Right cardiac atrium (tissue), 5 donors: ENCODE measurements at regions not wholly inside any gene's neighbourhood (a gene's known extent, or its start where the extent isn't known, plus 50 kb on each side); places are given as distances from the start of the nearest gene placed in this dataset.
"Not testable (repeated sequence)": the region's sequence is repeated elsewhere in the genome, so short reads cannot be mapped to it uniquely, and the experiment has no call there.

ENCODE experiments used
- ATAC-seq, 2 donors: fragments of 200-7000 bp; cut with Tn5 transposase; one replicate each; pipeline versions ENCODE4 v1.8.0 to v1.9.1; 2020; ENCODE audit warnings: moderate library complexity in 2 of 2, mild to moderate bottlenecking in 1 of 2
- DNase-seq, 3 donors: peaks; one replicate each; pipeline ENCODE4 v3.0.0-alpha.2; 2020
- H3K27ac ChIP-seq: one replicate; pipeline ENCODE4 v1.5.1; 2013; ENCODE audit warnings: mild to moderate bottlenecking, low read length, control low read depth, moderate library complexity
- H3K27me3 ChIP-seq: one replicate; pipeline ENCODE4 v1.6.1; 2013; ENCODE audit not compliant: control insufficient read depth, insufficient read depth
- H3K4me1 ChIP-seq: one replicate; pipeline ENCODE4 v1.6.1; 2013; ENCODE audit warnings: low read length; ENCODE audit not compliant: control insufficient read depth, insufficient read depth
- H3K4me3 ChIP-seq: one replicate; pipeline ENCODE4 v1.5.1; 2013; ENCODE audit warnings: low read length, control low read depth
- H3K9me3 ChIP-seq: one replicate; pipeline ENCODE4 v1.6.1; 2013; ENCODE audit warnings: low read length; ENCODE audit not compliant: control insufficient read depth
- WGBS: extraction: QIAGEN DNeasy Blood & Tissue Kit; methylation state at CpG from one replicate; pipeline ENCODE4 v1.1.7; 2013; 5-methylcytosine and 5-hydroxymethylcytosine counted together
- intact Hi-C, 4 donors: fragments of 100-400 bp; cut with DNase I; formaldehyde crosslinking; loops; one replicate each; pipeline versions ENCODE4 v1.11.0 to v1.14.0; 2022 to 2023
- donor health status: healthy with polysubstance abuse.
- donor health status: DM: no; HTN: yes; CAD: no.
- donor health status: DM: no; HTN: no; CAD: no.
- donor health status: DM: no; HTN: yes; CAD: no; lungs with severe emphysema.
- donor health status: DM: yes; HTN: yes; CAD: no.

GRCh38 chrX:46165411-46165810 is 379.8 kb downstream of the ZNF674 start:
- intact Hi-C loops = no loop called here
- H3K9me3 ChIP-seq = no peaks in the 10 kb centered on the region
- no peak for DNase-seq
- 63% methylated on average over 2 of the region's 2 CpGs for WGBS
- H3K4me1 ChIP-seq = no peaks in the 10 kb centered on the region
- ATAC-seq = no peak
- H3K27ac ChIP-seq = no peak overlapping the region
- no peaks in the 10 kb centered on the region for H3K27me3 ChIP-seq
- H3K4me3 ChIP-seq = no peak overlapping the region

GRCh38 chrX:46152756-46153155 is 392.5 kb downstream of the ZNF674 start:
- Histone ChIP-seq H3K27ac (no peak overlapping the region), H3K9me3 (no peaks in the 10 kb centered on the region), H3K27me3 (no peaks in the 10 kb centered on the region), H3K4me1 (no peaks in the 10 kb centered on the region), H3K4me3 (no peak overlapping the region)
- intact Hi-C loops = no loop called here
- WGBS = 38% methylated on average over 2 of the region's 2 CpGs
- DNase-seq = no peak
- ATAC-seq = no peak

- ATAC-seq, H3K9me3 ChIP-seq, H3K4me1 ChIP-seq, H3K4me3 ChIP-seq, intact Hi-C loops, DNase-seq, H3K27ac ChIP-seq, H3K27me3 ChIP-seq: not testable (repeated sequence)
- WGBS = 95% methylated on average over 5 of the region's 5 CpGs
Observed at GRCh38 chrX:46151332-46151731, 393.9 kb downstream of the ZNF674 start.

- no peaks in the 10 kb centered on the region for H3K27me3 ChIP-seq
- no peaks in the 10 kb centered on the region for H3K4me1 ChIP-seq
- intact Hi-C loops = no loop called here
- H3K27ac ChIP-seq = no peak overlapping the region
- WGBS = 98% methylated on average over 1 of the region's 1 CpG
- no peak for ATAC-seq
- no peaks in the 10 kb centered on the region for H3K9me3 ChIP-seq
- DNase-seq = no peak
- H3K4me3 ChIP-seq = no peak overlapping the region
Observed at GRCh38 chrX:46144566-46144965, 400.7 kb downstream of the ZNF674 start.

- Histone ChIP-seq H3K4me3 (no peak overlapping the region), H3K27me3 (no peaks in the 10 kb centered on the region), H3K4me1 (no peaks in the 10 kb centered on the region), H3K27ac (no peak overlapping the region), H3K9me3 (no peaks in the 10 kb centered on the region)
- no peak for DNase-seq
- 84% methylated on average over 2 of the region's 2 CpGs for WGBS
- no peak for ATAC-seq
- intact Hi-C loops = no loop called here
Observed at GRCh38 chrX:46140272-46140671, 404.9 kb downstream of the ZNF674 start.

GRCh38 chrX:46130247-46130646 is 415.0 kb downstream of the ZNF674 start:
- no peak overlapping the region for H3K4me3 ChIP-seq
- ATAC-seq = no peak
- intact Hi-C loops = no loop called here
- H3K27ac ChIP-seq = no peak overlapping the region
- 54% methylated on average over 6 of the region's 6 CpGs for WGBS
- H3K9me3 ChIP-seq = no peaks in the 10 kb centered on the region
- no peak for DNase-seq
- no peaks in the 10 kb centered on the region for H3K27me3 ChIP-seq
- H3K4me1 ChIP-seq = no peaks in the 10 kb centered on the region

GRCh38 chrX:46125111-46125510 is 420.1 kb downstream of the ZNF674 start:
- 62% methylated on average over 1 of the region's 1 CpG for WGBS
- Histone ChIP-seq H3K4me1 (no peaks in the 10 kb centered on the region), H3K27ac (no peak overlapping the region), H3K4me3 (no peak overlapping the region), H3K27me3 (no peaks in the 10 kb centered on the region), H3K9me3 (no peaks in the 10 kb centered on the region)
- intact Hi-C loops = no loop called here
- DNase-seq = no peak
- ATAC-seq = no peak

GRCh38 chrX:46117234-46117633 is 428.0 kb downstream of the ZNF674 start:
- ATAC-seq (no peak), DNase-seq (no peak)
- intact Hi-C loops = no loop called here
- no peak overlapping the region for H3K27ac ChIP-seq
- H3K27me3 ChIP-seq = no peaks in the 10 kb centered on the region
- no peak overlapping the region for H3K4me3 ChIP-seq
- H3K9me3 ChIP-seq = no peaks in the 10 kb centered on the region
- H3K4me1 ChIP-seq = no peaks in the 10 kb centered on the region
- 67% methylated on average over 2 of the region's 2 CpGs for WGBS

GRCh38 chrX:46087310-46087709 is 457.9 kb downstream of the ZNF674 start:
- intact Hi-C loops, ATAC-seq, H3K27me3 ChIP-seq, H3K27ac ChIP-seq, H3K4me1 ChIP-seq, DNase-seq, H3K4me3 ChIP-seq, H3K9me3 ChIP-seq: not testable (repeated sequence)
- 73% methylated on average over 6 of the region's 6 CpGs for WGBS

GRCh38 chrX:46080121-46080520 is 465.1 kb downstream of the ZNF674 start:
- DNase-seq, intact Hi-C loops, H3K27me3 ChIP-seq, H3K9me3 ChIP-seq, H3K27ac ChIP-seq, H3K4me3 ChIP-seq, ATAC-seq, H3K4me1 ChIP-seq: not testable (repeated sequence)
- 84% methylated on average over 5 of the region's 5 CpGs for WGBS

- Histone ChIP-seq H3K4me3 (no peak overlapping the region), H3K27me3 (no peaks in the 10 kb centered on the region), H3K4me1 (no peaks in the 10 kb centered on the region), H3K9me3 (no peaks in the 10 kb centered on the region), H3K27ac (no peak overlapping the region)
- ATAC-seq (no peak), DNase-seq (no peak)
- 66% methylated on average over 3 of the region's 3 CpGs for WGBS
- intact Hi-C loops = no loop called here
Observed at GRCh38 chrX:46072791-46073190, 472.4 kb downstream of the ZNF674 start.

GRCh38 chrX:46072372-46072771 is 472.8 kb downstream of the ZNF674 start:
- Histone ChIP-seq H3K4me1 (no peaks in the 10 kb centered on the region), H3K9me3 (no peaks in the 10 kb centered on the region), H3K4me3 (no peak overlapping the region), H3K27me3 (no peaks in the 10 kb centered on the region), H3K27ac (no peak overlapping the region)
- no peak for ATAC-seq
- DNase-seq = no peak
- intact Hi-C loops = no loop called here
- WGBS = 78% methylated on average over 2 of the region's 2 CpGs
